Epithelial cell of esophagus (primary cell): ENCODE measurements at regions not wholly inside any gene's neighbourhood (a gene's known extent, or its start where the extent isn't known, plus 50 kb on each side); places are given as distances from the start of the nearest gene placed in this dataset.

Experiments used
- DNase-seq: peaks from one replicate; pipeline ENCODE4 v3.0.0; 2010; ENCODE audit warnings: low read depth
- H3K4me3 ChIP-seq: 2 replicates; pipeline ENCODE4 v1.5.1; 2011; ENCODE audit warnings: mild to moderate bottlenecking, low read length, control low read depth
- TF ChIP-seq, protein P1 (sequence below): IDR thresholded peaks from 2 replicates; pipeline ENCODE4 v1.5.1; 2011; ENCODE audit warnings: low read depth, mild to moderate bottlenecking, low read length, control low read depth, inconsistent platforms; ENCODE audit not compliant: insufficient read depth; ENCODE audit errors: missing control alignments

DNA sequence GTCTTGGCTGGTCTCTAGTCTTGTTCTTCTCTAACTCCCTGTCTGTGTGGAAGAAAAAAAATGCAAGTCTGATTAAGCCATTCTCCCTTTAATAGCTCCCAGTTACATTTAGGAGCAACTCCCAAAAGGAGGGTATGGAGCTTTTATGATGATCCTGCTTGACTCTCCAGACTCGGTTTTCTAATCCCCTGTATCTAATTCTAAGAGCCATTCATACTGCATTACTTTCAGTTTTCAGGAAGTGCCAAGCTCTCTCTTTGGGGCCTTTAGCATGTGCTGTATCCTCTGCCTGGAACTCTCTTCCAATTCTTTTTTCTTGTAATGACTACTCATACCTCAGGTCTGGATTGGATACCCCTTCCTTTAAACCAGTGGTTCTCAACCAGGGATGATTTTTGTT lies 219.7 kb upstream of the SPRED2 start:
- no peak overlapping the region for H3K4me3 ChIP-seq
- no peak for DNase-seq
- TF ChIP-seq, protein P1, sequence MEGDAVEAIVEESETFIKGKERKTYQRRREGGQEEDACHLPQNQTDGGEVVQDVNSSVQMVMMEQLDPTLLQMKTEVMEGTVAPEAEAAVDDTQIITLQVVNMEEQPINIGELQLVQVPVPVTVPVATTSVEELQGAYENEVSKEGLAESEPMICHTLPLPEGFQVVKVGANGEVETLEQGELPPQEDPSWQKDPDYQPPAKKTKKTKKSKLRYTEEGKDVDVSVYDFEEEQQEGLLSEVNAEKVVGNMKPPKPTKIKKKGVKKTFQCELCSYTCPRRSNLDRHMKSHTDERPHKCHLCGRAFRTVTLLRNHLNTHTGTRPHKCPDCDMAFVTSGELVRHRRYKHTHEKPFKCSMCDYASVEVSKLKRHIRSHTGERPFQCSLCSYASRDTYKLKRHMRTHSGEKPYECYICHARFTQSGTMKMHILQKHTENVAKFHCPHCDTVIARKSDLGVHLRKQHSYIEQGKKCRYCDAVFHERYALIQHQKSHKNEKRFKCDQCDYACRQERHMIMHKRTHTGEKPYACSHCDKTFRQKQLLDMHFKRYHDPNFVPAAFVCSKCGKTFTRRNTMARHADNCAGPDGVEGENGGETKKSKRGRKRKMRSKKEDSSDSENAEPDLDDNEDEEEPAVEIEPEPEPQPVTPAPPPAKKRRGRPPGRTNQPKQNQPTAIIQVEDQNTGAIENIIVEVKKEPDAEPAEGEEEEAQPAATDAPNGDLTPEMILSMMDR: no peak

DNA sequence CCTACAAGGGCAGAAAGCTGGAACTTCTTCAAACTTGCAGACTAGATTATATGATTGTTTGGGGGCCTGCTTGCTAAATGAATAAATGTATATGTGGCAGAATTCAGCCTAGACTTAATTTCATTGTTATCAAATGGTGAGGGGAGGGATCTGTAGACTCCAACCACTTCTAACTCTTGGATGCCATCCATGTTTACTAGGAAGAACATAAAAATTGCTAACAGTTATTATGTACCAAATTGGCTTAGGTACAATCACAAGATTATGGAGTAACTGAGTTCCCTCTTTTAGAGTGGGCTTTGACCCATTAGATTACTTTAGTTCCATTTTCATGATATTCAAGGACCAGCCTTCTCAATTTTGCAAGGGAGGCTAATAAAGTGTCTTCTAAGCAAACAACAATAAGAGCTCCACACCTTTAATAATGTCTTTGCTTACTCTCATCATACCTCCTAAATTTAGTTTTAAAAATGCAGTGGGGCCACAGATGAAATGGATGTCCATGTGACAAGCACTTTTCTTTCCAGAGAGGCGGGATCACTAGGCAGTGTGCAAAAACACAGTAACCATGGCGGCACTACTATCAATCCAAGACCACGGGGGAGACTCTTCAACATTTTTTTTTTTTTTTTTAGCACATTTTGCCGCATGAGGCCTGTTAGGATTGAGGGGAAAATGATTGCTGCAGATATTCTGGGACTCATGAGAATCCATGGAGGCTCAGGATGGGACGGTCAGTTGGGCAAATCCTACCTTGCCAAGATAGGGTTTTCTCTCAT lies 217.6 kb upstream of the SPRED2 start:
- no peak for DNase-seq
- H3K4me3 ChIP-seq: no peak overlapping the region
- TF ChIP-seq, protein P1: no peak

DNA sequence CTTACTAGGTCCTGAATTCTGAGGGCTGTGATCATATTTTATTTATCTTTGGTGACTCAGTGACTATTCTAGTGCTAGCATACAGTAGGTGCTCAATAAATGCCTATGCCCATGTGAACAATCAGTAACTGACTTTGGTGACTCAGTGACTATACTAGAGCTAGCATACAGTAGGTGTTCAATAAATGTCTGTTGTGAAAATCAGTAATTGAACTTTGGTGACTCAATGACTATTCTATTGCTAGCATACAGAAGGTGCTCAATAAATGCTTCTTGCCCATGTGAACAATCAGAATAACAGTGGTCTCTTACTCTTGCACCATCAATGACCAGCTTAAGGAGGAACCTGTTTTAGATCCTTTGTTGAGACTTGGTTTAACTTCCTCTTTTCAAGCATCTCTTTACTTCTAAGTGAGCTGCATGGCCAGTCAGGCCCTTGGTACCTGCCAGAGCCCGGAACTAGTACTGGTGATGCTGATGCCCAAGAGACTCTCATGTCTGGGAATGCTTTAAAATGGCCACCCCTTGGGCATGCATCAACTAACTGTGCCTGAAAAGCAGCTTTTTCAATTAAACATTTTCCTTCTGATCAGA lies 214.9 kb upstream of the SPRED2 start:
- no peak overlapping the region for H3K4me3 ChIP-seq
- TF ChIP-seq, protein P1: no peak
- no peak for DNase-seq

DNA sequence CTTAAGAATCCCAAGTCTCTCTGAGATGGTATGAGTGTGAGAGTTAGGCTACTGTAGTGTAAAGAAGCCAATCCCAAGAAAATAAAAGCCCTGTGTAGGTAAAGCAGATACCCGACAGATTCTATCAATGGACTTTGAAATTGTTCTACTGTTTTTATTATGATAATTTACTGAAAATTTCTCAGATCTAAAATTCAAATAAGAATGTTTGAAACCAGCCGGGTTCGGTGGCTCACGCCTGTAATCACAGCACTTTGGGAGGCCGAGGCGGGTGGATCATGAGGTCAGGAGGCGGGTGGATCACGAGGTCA lies 208.3 kb upstream of the SPRED2 start:
- no peak for DNase-seq
- TF ChIP-seq, protein P1: no peak
- H3K4me3 ChIP-seq: no peak overlapping the region

DNA sequence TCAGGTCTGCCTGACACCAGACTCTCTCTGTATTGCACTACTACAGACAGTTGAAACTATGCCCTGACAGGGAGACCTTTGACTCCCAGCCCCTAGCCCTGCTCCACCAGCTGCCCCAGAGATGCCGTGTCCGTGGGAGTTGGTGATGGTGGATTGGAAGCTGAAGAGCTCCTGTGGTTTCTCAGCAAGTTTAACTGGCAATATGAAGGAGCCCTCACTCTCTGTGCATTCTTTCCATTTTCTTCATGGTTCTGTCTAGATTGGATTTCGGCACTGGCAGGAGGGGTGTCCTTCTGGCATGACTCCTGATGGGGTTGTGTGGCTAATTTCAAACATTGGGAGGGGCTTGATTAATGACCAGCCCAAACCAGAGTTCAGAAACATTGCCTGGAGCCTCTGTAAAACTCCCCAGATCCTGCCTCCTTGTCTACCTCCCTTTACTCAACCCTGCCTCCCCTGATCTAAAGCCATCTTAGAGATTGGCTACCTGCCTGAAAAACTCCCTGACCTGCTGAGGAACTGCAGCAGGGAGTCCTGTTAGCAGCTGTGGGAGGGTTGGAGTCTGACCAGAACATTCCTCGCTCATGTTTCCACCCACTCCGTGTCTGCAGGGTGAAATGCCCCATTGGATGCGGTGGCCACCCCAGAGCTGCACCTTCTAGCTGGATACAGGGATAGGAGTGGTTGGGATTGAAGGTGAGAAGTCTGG lies 206.9 kb upstream of the SPRED2 start:
- peak; percentile 12 for DNase-seq
- H3K4me3 ChIP-seq: no peak overlapping the region

DNA sequence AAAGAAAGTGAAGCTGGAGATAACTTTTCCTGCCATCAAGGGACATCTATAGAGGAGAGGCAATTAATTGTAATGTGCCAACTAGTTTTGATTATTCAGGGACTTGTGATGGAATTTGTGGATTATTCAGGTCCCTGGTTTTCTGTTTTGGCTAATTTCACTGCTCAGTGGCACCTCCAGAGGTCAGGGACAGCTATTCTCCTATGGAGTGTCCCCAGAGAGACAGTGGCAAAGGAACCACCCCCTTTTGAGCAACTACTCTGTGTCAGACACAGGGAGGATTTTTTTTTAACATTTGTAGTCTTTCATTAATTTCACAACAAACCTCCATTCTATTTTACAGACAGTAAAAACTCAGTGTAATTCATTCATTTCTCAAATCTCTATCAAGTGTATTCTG lies 206.0 kb upstream of the SPRED2 start:
- TF ChIP-seq, protein P1: peak; percentile 18
- H3K4me3 ChIP-seq: no peak overlapping the region
- DNase-seq: no peak

More for the DNA sequence above, 206.9 kb upstream of the SPRED2 start:
- TF ChIP-seq, protein P1: no peak
